ENCODE measurements at regions not wholly inside any gene's neighbourhood (a gene's known extent, or its start where the extent isn't known, plus 50 kb on each side); places are given as distances from the start of the nearest gene placed in this dataset.

- TF ChIP-seq, protein P1, sequence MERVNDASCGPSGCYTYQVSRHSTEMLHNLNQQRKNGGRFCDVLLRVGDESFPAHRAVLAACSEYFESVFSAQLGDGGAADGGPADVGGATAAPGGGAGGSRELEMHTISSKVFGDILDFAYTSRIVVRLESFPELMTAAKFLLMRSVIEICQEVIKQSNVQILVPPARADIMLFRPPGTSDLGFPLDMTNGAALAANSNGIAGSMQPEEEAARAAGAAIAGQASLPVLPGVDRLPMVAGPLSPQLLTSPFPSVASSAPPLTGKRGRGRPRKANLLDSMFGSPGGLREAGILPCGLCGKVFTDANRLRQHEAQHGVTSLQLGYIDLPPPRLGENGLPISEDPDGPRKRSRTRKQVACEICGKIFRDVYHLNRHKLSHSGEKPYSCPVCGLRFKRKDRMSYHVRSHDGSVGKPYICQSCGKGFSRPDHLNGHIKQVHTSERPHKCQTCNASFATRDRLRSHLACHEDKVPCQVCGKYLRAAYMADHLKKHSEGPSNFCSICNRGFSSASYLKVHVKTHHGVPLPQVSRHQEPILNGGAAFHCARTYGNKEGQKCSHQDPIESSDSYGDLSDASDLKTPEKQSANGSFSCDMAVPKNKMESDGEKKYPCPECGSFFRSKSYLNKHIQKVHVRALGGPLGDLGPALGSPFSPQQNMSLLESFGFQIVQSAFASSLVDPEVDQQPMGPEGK (CRISPR knock-in tag; IDR thresholded peaks at IDR 0.05; ENCODE audit: borderline replicate concordance): no peak
- TF ChIP-seq ZNF565 (CRISPR knock-in tag; conservative IDR thresholded peaks at IDR 0.05; ENCODE audit: low read depth) (no peak), ZNF8 (CRISPR knock-in tag; IDR thresholded peaks at IDR 0.05) (no peak)
Measured at GRCh38 chr3:177435301-177435700, 238.0 kb upstream of the TBL1XR1 start (continued).

GRCh38 chr3:177437513-177438337 lies 240.4 kb upstream of the TBL1XR1 start:
- TF ChIP-seq RARB (CRISPR knock-in tag; IDR thresholded peaks at IDR 0.05) (no peak), ZFP30 (CRISPR knock-in tag; IDR thresholded peaks at IDR 0.05) (no peak), CSDC2 (CRISPR knock-in tag; IDR thresholded peaks at IDR 0.05) (no peak), GLIS3 (CRISPR knock-in tag; IDR thresholded peaks at IDR 0.05) (no peak), ESRRG (CRISPR knock-in tag; IDR thresholded peaks at IDR 0.05) (no peak), TOX (CRISPR knock-in tag; IDR thresholded peaks at IDR 0.05; ENCODE audit: borderline replicate concordance) (no peak), PPARA (CRISPR knock-in tag; IDR thresholded peaks at IDR 0.05; ENCODE audit: borderline replicate concordance) (no peak), OSR1 (CRISPR knock-in tag; IDR thresholded peaks at IDR 0.05) (no peak), ISL1 (CRISPR knock-in tag; IDR thresholded peaks at IDR 0.05) (no peak), ARNTL (CRISPR knock-in tag; IDR thresholded peaks at IDR 0.05; ENCODE audit: borderline replicate concordance, low read depth) (no peak)
- TF ChIP-seq, protein P2, sequence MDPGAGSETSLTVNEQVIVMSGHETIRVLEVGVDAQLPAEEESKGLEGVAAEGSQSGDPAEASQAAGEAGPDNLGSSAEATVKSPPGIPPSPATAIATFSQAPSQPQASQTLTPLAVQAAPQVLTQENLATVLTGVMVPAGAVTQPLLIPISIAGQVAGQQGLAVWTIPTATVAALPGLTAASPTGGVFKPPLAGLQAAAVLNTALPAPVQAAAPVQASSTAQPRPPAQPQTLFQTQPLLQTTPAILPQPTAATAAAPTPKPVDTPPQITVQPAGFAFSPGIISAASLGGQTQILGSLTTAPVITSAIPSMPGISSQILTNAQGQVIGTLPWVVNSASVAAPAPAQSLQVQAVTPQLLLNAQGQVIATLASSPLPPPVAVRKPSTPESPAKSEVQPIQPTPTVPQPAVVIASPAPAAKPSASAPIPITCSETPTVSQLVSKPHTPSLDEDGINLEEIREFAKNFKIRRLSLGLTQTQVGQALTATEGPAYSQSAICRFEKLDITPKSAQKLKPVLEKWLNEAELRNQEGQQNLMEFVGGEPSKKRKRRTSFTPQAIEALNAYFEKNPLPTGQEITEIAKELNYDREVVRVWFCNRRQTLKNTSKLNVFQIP (CRISPR knock-in tag; IDR thresholded peaks at IDR 0.05; ENCODE audit: borderline replicate concordance, low read depth): no peak
- TF ChIP-seq, protein P3, sequence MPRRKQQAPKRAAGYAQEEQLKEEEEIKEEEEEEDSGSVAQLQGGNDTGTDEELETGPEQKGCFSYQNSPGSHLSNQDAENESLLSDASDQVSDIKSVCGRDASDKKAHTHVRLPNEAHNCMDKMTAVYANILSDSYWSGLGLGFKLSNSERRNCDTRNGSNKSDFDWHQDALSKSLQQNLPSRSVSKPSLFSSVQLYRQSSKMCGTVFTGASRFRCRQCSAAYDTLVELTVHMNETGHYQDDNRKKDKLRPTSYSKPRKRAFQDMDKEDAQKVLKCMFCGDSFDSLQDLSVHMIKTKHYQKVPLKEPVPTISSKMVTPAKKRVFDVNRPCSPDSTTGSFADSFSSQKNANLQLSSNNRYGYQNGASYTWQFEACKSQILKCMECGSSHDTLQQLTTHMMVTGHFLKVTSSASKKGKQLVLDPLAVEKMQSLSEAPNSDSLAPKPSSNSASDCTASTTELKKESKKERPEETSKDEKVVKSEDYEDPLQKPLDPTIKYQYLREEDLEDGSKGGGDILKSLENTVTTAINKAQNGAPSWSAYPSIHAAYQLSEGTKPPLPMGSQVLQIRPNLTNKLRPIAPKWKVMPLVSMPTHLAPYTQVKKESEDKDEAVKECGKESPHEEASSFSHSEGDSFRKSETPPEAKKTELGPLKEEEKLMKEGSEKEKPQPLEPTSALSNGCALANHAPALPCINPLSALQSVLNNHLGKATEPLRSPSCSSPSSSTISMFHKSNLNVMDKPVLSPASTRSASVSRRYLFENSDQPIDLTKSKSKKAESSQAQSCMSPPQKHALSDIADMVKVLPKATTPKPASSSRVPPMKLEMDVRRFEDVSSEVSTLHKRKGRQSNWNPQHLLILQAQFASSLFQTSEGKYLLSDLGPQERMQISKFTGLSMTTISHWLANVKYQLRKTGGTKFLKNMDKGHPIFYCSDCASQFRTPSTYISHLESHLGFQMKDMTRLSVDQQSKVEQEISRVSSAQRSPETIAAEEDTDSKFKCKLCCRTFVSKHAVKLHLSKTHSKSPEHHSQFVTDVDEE (CRISPR knock-in tag; IDR thresholded peaks at IDR 0.05): no peak
- TF ChIP-seq, protein P4, sequence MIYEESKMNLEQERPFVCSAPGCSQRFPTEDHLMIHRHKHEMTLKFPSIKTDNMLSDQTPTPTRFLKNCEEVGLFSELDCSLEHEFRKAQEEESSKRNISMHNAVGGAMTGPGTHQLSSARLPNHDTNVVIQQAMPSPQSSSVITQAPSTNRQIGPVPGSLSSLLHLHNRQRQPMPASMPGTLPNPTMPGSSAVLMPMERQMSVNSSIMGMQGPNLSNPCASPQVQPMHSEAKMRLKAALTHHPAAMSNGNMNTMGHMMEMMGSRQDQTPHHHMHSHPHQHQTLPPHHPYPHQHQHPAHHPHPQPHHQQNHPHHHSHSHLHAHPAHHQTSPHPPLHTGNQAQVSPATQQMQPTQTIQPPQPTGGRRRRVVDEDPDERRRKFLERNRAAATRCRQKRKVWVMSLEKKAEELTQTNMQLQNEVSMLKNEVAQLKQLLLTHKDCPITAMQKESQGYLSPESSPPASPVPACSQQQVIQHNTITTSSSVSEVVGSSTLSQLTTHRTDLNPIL (CRISPR knock-in tag; IDR thresholded peaks at IDR 0.05; ENCODE audit: low read depth): no peak
- no peak for ATAC-seq

GRCh38 chr3:177438596-177439220 lies 241.4 kb upstream of the TBL1XR1 start:
- ATAC-seq: no peak
- TF ChIP-seq ARNTL (CRISPR knock-in tag; IDR thresholded peaks at IDR 0.05; ENCODE audit: borderline replicate concordance, low read depth) (no peak), BACH2 (CRISPR knock-in tag; IDR thresholded peaks at IDR 0.05; ENCODE audit: borderline replicate concordance) (no peak), OSR1 (CRISPR knock-in tag; IDR thresholded peaks at IDR 0.05) (no peak), CSDC2 (CRISPR knock-in tag; IDR thresholded peaks at IDR 0.05) (no peak), ISL1 (CRISPR knock-in tag; IDR thresholded peaks at IDR 0.05) (no peak), ESRRG (CRISPR knock-in tag; IDR thresholded peaks at IDR 0.05) (no peak), RARB (CRISPR knock-in tag; IDR thresholded peaks at IDR 0.05) (no peak), ZFP3 (CRISPR knock-in tag; IDR thresholded peaks at IDR 0.05) (no peak), ZNF70 (CRISPR knock-in tag; IDR thresholded peaks at IDR 0.05) (no peak), TOX (CRISPR knock-in tag; IDR thresholded peaks at IDR 0.05; ENCODE audit: borderline replicate concordance) (no peak), ZNF565 (CRISPR knock-in tag; conservative IDR thresholded peaks at IDR 0.05; ENCODE audit: low read depth) (no peak), PPARA (CRISPR knock-in tag; IDR thresholded peaks at IDR 0.05; ENCODE audit: borderline replicate concordance) (no peak), ZFP30 (CRISPR knock-in tag; IDR thresholded peaks at IDR 0.05) (no peak)
- TF ChIP-seq, protein P5, sequence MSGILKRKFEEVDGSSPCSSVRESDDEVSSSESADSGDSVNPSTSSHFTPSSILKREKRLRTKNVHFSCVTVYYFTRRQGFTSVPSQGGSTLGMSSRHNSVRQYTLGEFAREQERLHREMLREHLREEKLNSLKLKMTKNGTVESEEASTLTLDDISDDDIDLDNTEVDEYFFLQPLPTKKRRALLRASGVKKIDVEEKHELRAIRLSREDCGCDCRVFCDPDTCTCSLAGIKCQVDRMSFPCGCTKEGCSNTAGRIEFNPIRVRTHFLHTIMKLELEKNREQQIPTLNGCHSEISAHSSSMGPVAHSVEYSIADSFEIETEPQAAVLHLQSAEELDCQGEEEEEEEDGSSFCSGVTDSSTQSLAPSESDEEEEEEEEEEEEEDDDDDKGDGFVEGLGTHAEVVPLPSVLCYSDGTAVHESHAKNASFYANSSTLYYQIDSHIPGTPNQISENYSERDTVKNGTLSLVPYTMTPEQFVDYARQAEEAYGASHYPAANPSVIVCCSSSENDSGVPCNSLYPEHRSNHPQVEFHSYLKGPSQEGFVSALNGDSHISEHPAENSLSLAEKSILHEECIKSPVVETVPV (CRISPR knock-in tag; IDR thresholded peaks at IDR 0.05): no peak
- TF ChIP-seq, protein P1 (CRISPR knock-in tag; IDR thresholded peaks at IDR 0.05; ENCODE audit: borderline replicate concordance): no peak
- TF ChIP-seq, protein P2 (CRISPR knock-in tag; IDR thresholded peaks at IDR 0.05; ENCODE audit: borderline replicate concordance, low read depth): no peak

All from SK-N-SH treated with all-trans-retinoic acid at 6 μM for 48 hours (cell line).